ELR (cell line): ENCODE measurements at regions not wholly inside any gene's neighbourhood (a gene's known extent, or its start where the extent isn't known, plus 50 kb on each side); places are given as distances from the start of the nearest gene placed in this dataset.
"Not testable (repeated sequence)": the region's sequence is repeated elsewhere in the genome, so short reads cannot be mapped to it uniquely, and the experiment has no call there.

Experiments
- DNase-seq: peaks from one replicate; pipeline ENCODE4 v3.0.0-alpha.2; 2015; ENCODE audit warnings: low read depth

DNA sequence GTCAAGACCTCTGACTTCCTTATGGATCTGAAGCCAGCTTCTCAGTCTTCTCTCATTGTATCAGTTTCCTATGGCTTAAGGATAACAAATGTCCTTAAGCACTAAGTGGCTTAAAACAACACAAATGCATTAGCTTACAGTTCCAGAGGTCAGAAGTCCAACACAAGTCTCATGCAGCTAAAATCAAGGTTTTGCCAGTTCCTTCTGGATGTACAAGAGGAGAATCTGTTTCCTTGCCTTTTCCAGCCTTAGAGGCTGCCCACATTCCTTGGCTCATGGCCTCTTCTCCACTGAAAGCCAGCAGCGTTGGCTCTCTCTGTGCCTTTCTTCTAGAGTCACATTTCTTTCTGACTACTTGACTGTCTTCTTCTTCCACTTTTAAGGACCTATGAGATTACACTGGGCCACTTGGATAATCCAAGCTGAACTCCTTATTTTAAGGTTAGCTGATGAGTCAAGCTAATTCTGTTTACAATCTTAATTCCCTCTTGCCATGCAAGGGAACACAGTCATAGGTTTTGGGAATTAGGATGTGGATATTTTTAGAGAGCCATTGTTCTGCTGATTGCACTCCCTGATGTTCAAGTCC is 179.0 kb downstream of the BCAS1 start:
- peak; percentile 80 for DNase-seq

DNA sequence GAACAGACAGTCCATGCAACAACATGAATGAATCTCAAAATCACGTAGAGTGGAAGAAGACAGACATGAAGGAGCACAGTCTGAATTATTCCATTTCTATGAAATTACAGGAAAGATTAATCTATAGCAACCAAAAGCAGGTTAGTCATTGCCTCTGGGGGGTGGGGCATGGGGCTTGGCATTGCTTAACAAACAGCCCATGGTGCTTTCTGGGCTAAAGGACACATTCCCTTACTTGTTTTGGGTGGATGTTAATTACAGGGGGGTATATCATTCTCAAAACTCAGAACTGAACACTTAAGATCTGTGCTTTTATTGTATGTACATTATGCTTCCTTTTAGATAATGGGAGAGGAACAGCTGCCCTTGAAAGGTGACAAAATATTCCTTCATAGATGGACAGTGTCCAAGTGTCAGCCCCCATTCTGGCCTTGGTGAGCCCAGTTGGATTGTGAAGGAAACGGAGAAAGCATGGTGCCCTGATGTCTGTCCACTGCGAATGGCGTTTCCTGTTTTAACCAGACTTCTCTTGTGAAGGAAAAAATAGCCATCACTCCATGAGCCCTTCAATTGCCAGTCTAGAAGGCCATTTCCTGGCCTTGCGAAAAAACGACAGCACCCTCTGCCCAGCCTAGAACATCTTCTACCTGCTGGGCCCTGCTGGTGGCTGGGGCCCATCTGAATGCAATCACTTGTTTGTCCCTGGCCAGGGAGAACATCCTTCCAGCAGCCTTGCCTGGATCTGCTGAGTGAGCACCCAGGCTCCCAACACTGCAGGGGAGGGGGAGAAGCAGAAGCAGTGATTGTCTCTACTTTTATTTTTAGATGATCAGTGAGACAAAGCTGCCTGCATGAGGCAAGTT is 179.7 kb downstream of the BCAS1 start:
- DNase-seq, result peak; percentile 46

DNA sequence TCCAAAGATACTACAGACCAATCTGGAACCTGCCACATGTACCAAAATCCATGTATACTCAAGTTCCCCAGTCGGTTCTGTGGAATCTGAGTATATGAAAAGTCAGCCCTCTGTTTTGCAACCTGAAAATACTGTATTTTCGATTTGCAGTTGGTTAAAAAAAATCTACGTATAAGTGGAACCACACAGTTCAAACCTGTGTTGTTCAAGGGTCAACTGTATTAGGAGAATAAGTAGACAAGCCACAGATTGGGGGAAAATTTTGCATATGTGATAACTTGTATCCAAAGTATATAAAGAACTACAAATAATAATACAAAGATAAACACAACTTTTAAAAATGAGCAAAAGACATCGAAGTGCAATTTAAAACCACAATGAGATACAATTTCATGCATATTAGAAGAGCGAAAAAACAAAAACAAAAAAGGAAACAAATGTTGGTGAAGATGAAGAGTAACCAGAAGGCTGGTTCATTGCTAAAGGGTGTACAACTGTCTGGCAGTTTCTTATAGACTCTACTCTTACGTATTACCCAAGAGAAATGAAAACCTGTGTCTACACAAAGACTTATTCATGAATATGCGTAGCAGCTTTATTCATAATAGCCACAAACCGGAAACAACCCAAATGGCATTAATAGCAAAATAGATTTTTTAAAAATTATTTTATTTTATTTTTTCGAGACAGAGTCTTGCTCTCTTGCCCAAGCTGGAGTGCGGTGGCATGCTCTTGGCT is 180.8 kb downstream of the BCAS1 start:
- no peak for DNase-seq

DNA sequence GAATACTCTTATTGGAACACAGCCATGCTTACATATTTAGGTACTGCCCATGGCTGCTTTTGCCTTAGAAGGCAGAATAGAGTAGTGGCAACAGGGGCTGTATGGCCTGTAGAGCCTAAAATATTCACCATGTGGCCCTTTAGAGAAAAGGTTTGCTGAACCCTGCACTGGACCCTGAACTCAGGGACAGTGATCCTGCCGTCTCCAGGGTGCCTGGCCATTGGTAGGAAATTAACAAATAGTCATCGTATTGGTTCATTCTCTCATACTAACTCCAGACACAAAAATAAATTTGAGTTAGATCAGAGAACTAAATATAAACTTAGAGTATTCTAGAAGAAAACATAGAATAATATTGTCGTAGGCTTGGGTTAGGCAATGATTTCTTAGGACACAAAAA is 181.4 kb downstream of the BCAS1 start:
- no peak for DNase-seq

DNA sequence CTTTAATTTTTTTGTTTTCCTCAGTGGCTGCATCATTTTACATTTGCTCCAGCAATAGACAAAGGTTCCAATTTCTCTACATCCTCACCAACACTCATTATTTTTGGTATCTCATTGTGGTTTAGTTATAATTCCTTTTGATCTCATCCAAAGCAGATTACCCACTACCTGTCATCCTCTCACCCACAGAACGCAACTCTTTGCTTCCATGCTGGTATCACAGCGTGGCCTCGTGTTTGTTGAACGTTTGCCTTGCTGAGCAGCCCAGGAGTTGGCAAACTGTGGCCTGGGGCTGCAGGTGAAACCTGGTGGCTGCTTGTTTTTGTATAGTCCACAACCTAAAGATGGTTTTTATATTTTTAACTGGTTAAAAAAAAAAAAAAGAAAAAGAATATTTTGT is 181.9 kb downstream of the BCAS1 start:
- no peak for DNase-seq

DNA sequence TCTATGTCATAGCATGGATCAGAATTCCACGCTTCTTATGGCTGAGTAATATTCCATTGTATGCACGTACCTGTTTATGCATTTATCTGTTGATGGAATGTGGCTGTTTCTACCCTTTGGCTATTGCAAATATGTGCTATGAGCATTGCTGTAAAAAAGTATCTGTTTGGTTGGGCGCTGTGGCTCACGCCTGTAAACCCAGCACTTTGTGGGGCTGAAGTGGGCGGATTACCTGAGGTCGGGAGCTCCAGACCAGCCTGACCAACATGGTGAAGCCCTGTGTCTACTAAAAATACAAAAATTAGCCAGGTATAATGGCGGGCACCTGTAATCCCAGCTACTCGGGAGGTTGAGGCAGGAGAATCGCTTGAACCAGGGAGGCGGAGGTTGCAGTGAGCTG is 182.4 kb downstream of the BCAS1 start:
- DNase-seq, result no peak

DNA sequence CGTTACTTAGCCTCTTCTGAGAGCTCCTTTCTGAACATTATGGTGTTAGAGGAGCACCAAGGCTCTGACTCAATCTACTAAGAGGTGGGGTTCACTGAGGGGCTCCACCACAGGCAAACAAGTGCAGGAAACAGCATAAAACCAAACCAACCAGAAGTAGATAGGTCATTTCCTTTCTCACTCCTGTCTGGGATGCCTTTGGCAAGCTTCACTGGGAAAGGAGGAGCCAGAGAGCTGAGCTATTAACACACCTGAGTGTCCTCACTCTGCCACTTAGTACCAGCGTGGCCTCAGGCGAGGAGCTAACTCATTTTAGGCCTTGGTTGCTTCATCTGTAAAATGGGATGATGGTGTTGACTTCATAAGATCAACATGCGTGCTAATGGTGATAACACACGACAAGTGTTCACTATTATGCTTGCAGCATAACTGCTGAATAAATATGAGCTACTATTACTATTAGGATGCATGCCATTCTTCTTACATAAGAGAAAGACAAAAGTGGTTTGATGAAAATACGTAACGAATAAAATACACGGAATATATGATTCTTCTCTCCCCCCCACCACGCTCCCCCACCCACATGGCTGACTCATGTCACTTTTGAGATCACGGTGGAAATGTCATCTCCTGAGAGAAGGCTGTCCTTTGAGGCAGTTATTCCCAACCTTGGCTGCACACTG is 185.4 kb downstream of the BCAS1 start:
- peak; percentile 65 for DNase-seq

DNA sequence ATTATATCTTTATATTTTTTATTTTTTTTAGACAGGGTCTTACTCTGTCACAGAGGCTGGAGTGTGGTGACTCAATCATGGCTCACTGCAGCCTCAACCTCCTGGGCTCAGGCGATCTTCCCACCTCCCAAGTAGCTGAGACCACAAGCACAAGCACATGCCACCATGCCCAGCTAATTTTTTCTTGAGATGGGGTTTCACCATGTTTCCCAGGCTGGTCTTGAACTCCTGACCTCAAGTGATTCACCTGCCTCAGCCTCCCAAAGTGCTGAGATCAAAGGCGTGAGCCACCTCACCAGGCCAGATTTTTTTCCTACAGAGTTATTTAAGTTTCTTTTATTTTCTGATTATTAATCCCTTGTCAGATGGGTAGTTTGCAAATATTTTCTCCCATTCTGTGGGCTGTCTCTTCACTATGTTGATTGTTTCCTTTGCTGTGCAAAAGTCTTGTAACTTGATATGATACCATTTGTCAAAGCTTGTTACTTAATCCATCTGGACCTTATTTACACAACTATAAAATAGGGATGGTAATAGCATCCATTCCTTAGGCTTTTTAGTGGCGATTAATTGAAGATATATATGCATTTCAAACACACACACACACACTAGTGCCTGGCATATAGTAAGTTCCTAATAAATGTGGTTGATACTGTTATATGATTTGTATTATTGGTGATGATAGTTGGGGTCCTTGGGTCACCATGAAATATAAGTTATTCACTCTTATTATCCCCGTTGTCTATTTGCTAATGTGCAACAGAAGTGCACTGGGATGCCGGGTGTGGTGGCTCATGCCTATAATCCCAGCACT is 187.1 kb downstream of the BCAS1 start:
- peak; percentile 95 for DNase-seq

DNA sequence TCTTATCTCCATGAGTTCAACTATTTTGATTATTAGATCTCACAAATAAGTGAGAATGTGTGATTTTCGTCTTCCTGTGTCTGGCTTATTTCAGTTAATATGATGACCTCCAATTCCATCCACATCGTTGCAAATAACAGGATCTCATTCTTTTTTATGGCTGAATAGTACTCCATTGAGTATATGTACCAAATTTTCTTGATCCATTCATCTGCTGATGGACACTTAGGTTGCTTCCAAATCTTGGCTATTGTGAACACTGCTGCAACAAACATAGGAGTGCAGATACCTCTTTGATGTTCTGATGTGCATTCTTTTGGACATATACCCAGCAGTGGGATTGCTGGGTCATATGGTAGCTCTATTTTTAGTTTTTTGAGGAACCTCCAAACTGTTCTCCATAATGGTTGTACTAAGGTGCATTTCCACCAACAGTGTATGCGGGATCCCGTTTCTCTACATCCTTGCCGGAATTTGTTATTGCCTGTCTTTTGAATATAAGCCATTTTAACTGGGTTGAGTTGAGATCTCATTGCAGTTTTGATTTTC is 187.9 kb downstream of the BCAS1 start:
- DNase-seq, result not testable (repeated sequence)

DNA sequence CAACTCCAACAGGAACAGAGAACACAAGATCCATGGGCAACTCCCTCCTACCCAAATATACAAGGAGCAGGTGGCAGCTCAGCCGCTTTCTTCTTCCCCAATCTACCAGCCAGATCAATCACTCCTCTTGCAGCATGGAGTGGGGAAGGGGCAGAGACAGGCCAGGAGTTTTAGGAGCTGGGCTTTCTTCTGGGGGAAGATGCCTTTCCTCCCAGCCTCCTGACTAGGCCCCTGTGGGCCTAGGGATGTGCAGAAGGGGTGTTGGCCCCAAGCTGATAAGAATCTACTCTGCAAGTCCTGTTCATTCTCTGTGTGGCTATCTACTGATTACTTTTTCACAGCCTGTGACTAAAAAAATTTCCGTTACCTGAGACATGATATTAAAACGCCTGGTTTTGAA is 189.0 kb downstream of the BCAS1 start:
- DNase-seq, result no peak

DNA sequence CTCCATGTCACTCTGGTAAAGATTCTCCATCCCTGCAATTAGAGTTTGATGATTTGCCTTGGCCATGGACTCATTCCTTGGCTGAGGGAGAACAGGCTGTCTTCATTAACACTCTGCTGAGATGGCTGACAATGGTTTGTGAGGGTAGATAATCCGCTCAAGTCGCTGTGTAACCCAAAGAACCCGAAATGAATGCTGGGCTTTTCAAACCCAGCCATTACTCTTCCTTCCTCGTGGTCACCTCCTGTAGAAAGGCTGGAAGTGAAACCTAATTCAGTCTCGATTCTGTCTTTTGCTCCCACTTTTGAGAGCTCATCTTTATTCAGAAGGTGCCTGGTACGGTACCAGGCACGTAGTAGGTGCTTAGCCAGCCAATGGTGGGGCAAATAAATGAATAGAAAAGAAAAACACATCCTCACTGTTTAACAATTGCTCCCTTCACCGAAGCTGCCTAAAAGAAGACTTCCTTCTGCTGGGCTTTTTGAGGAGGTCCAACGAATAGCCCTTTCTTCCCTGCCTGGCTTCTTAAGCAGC is 190.2 kb downstream of the BCAS1 start:
- DNase-seq, result no peak

DNA sequence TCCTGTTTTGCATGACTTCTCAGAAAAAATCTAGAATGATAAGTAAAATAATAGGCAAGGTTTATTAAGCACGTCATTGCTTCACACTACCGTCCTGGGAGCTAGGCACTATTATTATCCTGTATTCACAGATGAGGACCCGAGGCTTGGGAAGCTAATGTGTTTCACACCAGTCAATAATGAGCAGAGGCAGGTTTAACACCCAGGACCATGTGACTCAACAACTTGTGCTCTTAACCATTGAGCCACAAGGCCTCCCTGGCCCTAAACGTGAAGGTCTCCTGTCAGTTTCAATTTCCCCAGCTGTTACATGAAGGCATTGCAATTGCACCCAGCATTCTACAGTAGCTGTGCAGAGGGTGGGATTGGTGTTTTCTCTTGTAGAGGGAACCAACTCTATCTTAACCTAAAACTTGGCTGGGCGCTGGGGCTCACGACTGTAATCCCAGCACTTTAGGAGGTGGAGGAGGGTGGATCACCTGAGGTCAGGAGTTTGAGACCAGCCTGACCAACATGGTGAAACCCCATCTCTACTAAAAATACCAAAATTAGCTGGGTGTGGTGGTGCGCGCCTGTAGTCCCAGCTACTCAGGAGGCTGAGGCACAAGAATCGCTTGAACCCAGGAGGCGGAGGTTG is 191.2 kb downstream of the BCAS1 start:
- DNase-seq, result no peak

DNA sequence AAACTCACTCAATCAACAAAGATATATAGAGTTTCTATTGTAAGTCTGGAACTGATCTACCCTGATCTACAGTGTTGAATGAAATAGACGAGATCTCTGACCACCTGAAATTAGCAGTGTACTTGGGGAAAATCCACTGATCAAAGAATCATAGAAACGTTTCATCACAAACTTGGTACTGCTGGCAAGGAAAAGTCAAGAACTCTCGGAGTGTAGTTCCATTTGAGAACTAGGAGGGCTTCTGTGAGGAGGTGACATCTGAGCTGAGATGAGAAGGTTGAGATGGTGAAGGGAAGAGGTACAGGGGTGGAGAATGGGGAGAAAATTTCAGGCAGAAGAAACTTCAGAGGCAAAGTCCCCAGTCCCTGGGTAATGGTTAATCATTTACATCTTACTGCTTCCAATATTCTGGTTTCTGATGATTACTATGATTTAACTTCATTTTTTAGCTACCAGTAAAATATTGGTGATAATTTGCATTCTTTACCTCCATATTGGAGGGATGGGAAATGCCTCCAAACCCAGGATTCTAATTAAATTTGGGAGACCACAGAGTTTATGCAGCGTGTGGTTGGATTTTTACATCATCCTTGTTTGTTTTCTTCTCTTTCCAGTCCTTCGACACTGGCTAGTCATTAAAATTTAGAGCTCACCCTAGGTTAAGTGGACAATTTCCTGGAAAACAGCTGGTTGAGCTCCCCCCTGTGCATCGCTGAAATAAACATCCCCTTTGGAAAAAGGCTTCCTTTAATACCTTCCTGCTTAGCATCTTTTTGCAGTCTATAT is 191.9 kb downstream of the BCAS1 start:
- DNase-seq, result no peak

DNA sequence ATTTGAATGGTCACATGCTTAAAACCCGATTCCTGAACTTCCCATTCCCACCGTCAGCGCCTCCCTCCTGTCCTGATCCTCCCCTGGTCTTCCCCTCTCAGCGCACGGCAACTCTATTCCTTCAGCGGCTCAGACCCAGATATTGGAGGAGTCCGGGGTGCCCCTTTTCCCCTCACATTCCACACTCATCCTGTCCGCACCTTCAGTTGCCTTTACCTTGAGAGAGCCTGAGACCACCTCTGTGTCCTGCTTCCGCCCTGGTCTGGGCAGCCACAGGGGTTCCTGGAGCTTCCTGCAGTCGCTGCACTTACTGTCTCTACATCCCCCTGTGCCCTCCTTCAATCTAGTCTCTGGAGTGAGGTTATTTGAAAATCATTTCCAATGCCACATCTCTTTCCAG is 193.4 kb downstream of the BCAS1 start:
- no peak for DNase-seq

DNA sequence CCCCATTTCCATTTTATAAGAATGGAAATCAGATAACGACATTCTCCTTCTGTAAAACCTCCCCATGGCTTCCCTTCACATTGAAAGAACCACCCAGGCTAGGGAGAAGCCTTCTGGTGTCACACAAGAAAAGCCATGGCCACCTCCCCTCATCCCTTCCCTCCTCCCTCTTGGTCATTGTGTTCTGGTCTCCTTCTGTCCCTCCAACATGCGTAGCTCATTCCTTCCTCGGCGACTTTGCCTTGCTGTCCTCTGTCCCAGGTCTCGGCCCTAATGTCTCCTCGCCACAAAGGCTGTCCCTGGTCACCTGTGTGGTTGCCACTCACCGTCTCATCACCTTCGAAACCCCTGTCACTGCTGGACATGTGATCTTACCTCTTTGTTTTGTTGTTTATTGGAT is 193.9 kb downstream of the BCAS1 start:
- DNase-seq, result no peak

DNA sequence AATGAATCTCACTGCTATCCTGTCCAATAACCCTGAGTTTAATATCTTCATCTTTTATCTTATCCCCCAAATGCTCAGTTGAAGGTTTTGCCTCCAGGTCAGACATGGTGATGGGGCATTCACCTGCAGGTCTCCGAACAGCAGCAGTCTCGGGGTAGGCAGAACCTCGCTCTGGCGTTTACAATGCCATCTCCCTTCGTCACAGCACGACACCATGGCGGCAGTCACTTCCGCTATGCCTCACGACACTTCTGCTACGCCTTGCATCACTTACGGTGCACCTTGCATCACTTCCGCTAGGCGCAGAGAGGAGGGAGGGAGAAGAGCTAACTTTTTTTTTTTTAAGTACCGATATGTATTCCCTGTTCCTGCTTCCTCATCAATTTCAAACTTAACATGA is 194.9 kb downstream of the BCAS1 start:
- DNase-seq, result no peak

DNA sequence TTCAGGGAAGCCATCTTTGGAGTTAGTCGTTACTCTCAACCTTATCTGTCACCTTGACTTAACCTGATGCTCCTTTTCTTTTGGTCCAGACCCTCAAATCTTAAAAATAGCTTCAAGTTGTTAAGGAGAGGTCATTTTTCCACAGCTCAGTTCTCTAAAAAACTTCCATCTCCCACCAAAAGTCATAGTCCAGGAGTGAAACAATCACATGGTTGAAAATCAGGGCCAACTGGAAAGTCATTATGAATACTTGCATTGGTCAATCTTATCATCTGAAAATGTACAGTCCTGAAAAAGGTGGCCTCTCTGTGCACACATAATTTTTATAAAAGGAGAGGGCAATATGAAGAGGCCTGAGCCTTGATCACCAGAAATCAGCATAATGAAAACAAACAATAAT is 195.7 kb downstream of the BCAS1 start:
- DNase-seq, result no peak

DNA sequence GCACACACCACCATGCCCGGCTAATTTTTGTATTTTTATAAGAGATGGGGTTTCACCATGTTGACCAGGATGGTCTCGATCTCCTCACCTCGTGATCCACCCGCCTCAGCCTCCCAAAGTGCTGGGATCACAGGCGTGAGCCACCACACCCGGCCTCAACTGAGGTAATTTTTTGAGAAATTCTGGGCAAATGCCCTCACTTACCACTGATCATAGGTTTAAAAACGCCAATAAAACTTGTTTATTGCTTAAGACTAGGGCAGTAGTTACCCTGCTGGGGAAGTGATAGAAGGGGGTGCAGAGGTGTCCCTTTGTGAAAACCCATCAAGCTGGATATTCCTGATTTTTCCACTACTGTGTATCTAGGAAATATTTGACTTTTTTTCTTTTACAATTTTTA is 196.3 kb downstream of the BCAS1 start:
- no peak for DNase-seq

DNA sequence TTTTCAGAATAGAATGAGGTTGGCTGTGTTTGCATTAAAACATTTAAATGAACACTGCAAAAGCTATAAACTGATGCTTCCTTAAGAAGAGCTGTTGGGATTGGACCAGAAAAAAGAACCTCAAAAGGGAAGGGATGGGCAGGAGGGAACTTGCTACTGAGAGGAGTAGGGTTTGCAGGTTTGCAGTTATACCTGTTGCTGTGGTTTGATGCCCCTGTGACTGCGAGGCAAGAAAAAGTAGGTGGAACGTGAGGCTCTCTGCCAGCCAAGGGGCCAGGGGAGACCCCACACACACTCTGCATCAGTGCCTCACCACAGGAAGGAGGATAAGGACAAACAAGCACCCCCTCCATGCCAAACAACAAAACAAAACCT is 197.2 kb downstream of the BCAS1 start:
- no peak for DNase-seq
